SW 1271 (cell line): ENCODE measurements at regions not wholly inside any gene's neighbourhood (a gene's known extent, or its start where the extent isn't known, plus 50 kb on each side); places are given as distances from the start of the nearest gene placed in this dataset.
"Not testable (repeated sequence)": the region's sequence is repeated elsewhere in the genome, so short reads cannot be mapped to it uniquely, and the experiment has no call there.

ENCODE experiments used
- DNase-seq, 2 experiments: peaks; one replicate each; lab custom pipeline; 2025; lab: John Stamatoyannopoulos, UW

- DNase-seq: no peak
These were observed 216.1 kb downstream of the DUSP10 start for GRCh38 chr1:221525749-221526148.

DNA sequence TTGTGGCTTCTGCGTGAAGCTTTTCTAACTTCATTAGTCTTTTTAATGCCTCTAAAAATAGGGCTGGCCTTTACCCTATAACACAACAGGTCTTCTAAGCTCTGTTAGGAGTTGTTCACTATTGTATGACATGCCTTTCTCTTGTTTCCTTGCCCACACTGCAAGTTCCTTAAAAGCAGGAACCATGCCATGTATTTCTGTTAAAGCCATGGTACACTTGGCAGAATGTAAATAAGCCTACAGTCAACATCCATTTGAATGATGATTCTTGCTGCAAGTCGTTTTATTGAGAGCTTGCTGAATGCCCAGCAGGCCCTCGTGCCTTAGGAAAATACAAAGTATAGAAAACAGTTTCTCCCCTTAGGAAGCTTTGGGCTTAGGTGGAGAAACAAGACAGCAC is 214.6 kb downstream of the DUSP10 start:
- no peak for DNase-seq

GRCh38 chr1:221527886-221528624 is 213.8 kb downstream of the DUSP10 start:
- DNase-seq: no peak

DNA sequence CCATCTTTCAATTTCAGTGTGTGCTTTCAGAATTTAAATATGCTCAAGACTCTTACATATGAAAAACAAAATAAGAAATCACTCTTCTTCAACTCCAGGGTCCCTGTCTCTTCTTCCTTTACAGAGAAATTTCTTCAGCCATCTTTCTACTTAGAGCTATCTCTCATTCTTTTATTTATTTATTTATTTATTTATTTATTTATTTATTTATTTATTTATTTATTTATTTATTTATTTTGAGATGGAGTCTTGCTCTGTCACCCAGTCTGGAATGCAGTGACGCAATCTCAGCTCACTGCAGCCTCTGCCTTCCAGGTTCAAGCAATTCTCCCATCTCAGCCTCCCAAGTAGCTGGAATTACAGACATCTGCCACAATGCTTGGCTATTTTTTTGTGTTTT is 211.7 kb downstream of the DUSP10 start:
- not testable (repeated sequence) for DNase-seq

- DNase-seq: no peak
These were observed 211.1 kb downstream of the DUSP10 start for GRCh38 chr1:221530791-221531190.

- no peak for DNase-seq
These were observed 209.7 kb downstream of the DUSP10 start for GRCh38 chr1:221532071-221532773.

DNA sequence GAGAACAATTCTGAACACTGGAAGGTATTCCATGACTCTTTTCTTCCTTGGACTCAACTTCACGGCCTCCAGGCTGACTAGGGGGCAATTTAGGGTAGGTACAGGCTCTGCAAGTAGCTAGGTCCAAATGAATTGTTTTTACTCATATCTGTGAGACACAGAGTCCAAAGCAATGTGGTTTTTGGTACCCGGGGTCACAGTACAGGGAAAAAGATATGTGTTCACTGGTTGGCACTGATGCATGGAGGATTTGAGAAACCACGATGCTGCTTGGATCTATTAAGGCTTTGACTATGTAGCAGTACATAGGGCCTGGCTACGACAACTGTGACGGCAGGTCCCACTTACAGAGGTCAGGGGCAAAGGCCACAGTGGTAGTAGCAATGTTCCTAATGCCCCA is 200.6 kb downstream of the DUSP10 start:
- DNase-seq: no peak

DNA sequence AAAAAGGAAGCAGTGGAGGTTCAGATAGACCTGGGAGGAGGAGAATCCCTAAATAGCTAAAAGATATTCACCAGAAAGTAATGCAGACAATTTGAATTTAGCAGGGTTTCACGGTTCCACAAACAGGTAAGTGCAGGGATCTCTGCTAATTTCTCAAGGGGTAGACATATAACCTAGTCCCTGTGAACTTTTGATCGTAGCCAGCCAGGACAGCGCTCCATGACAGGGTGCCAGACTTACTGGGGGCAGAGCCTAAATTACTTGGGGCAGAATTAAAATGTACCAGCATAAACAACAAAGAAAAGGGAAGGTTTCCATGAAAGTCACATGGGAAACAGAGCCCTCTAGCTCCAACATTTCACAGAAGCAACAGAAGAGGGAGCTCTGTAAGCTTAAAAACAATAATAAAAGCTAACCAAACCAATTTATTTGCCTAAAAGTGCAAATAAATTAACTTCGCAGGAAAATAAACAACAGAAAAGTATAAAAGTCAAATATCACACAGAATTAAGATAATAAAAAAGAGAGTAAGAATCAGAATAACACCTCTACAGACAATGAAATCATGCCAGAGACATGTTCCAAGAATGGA is 198.3 kb downstream of the DUSP10 start:
- peak in 1 of 2 experiments; percentile 1 for DNase-seq

DNA sequence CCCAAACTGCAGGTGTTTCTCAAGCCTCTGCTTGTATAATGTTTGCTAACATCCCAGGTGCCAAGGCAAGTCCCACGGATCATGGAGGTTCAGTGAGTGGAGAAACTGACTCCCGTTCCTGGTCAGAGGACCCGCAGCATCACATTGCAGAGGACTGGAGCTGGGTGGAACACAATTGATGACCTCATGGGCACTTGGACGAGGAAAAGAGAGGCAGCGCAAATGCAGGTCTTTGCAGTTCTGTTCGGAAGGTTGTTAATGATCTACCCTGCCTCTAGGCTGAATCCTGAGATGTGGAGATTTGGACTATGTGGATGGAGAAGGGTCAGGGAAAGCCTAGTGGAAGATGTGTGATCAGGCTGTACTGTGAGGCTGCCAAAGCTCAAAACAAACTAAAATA is 192.9 kb downstream of the DUSP10 start:
- no peak for DNase-seq

DNA sequence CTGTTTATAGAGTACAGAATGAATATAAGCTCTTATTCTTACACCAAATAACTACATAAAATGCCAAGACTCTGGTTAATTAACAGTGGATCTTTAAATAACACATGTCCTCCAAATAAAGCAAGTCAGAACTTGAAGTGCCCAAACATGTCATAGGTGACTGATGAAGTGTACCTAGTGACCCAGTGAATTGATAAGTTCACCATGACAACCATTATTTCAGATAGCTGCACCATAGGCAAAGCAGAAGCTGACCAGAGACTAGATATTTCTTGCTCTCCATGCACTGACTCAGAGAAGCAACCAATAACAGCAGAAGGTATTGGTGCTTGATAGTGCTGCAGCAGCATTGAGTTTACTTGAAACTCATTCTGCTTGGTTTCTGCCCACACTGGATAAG is 192.1 kb downstream of the DUSP10 start:
- no peak for DNase-seq

- DNase-seq: not testable (repeated sequence)
These were observed 189.1 kb downstream of the DUSP10 start for GRCh38 chr1:221552792-221553191.

GRCh38 chr1:221555689-221556433 is 186.0 kb downstream of the DUSP10 start:
- DNase-seq: no peak

DNA sequence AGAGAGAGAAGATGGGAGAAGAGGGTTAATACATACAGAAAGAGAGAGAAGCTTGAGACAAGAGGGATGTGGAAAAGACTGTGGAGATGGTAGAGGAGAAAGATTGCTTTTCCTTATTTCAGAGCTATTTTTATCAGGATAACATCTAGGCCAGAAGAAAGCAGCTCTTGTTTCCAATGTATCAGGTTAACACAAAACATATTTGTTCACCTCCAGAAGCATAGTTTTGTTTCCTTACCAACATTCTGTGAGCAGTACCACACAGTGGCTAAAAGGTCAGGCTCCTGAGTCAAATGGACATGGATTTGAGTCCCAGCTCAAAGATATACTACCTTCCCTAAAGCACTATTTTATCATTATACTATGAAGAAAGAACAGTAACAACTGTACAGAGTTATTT is 185.5 kb downstream of the DUSP10 start:
- DNase-seq: no peak

GRCh38 chr1:221557013-221557412 is 184.9 kb downstream of the DUSP10 start:
- DNase-seq: no peak

GRCh38 chr1:221558396-221558795 is 183.5 kb downstream of the DUSP10 start:
- DNase-seq: no peak

DNA sequence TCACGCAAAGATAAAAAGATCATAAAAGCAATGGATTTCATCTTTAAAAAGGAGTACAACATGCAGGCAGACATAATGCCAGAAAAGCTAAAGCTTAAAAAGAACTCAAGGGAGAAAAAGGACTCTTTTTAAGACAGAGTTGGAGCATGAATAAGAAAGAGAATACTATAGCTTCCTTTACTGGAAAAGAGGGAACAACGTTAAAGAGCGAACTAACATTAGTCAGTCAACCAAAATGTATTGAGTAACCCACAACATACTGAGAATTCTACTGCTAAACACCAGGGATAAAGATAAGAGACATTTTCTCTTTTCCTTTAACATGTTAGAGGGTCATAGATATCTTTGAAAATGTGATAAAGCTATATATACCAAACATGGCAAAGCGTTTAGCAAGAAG is 182.0 kb downstream of the DUSP10 start:
- DNase-seq: no peak

- DNase-seq: no peak
These were observed 179.1 kb downstream of the DUSP10 start for GRCh38 chr1:221562542-221563475.

- DNase-seq: no peak
These were observed 178.4 kb downstream of the DUSP10 start for GRCh38 chr1:221563476-221563921.

GRCh38 chr1:221564891-221565290 is 177.0 kb downstream of the DUSP10 start:
- no peak for DNase-seq

DNA sequence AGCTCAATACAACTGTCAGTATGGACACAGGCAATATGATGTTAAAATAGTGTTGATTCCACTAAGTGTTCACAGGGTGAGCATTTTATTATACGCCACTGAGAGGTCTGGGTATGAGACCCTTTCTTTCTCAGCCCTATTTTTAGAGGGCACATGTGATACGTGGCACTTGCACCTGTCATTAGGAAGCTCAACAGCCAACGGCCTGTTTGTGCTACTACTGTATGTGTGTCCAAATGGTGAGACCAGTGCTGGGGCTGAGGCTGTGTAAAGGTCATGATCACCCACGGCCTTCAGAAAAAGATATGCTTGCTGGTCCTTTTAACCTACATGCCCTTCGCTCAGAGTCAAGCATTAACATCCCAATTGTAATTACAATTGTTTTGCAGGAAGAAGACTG is 176.2 kb downstream of the DUSP10 start:
- no peak for DNase-seq

- DNase-seq: no peak
These were observed 173.9 kb downstream of the DUSP10 start for GRCh38 chr1:221567859-221568507.
